ENCODE measurements at regions not wholly inside any gene's neighbourhood (a gene's known extent, or its start where the extent isn't known, plus 50 kb on each side); places are given as distances from the start of the nearest gene placed in this dataset.
"Not testable (repeated sequence)": the region's sequence is repeated elsewhere in the genome, so short reads cannot be mapped to it uniquely, and the experiment has no call there.

GRCh38 chr15:92724144-92724543 lies 68.6 kb upstream of the FAM174B start:
- Histone ChIP-seq H3K27me3 (replicated peaks) (no peaks in the 10 kb centered on the region), H3K4me3 (ENCODE audit: low read depth, low read length) (no peak overlapping the region), H3K27ac (no peak overlapping the region), H3K36me3 (replicated peaks) (no peaks in the 10 kb centered on the region)
- in situ Hi-C loops (cut with HindIII; ENCODE audit: low pct_ligation_motif_present, low sequenced_read_pairs) = no loop called here
- no peak for DNase-seq
- TF ChIP-seq CTCF (IDR thresholded peaks at IDR 0.05; ENCODE audit: low read depth, low read length, missing control alignments) = no peak

GRCh38 chr15:92725171-92725570 lies 69.6 kb upstream of the FAM174B start:
- no peak for TF ChIP-seq CTCF (IDR thresholded peaks at IDR 0.05; ENCODE audit: low read depth, low read length, missing control alignments)
- Histone ChIP-seq H3K27me3 (replicated peaks) (no peaks in the 10 kb centered on the region), H3K36me3 (replicated peaks) (no peaks in the 10 kb centered on the region), H3K27ac (no peak overlapping the region), H3K4me3 (ENCODE audit: low read depth, low read length) (no peak overlapping the region)
- in situ Hi-C loops (cut with HindIII; ENCODE audit: low pct_ligation_motif_present, low sequenced_read_pairs) = no loop called here
- DNase-seq = no peak

GRCh38 chr15:92728266-92728665 lies 72.7 kb upstream of the FAM174B start:
- in situ Hi-C loops (cut with HindIII; ENCODE audit: low pct_ligation_motif_present, low sequenced_read_pairs) = no loop called here
- Histone ChIP-seq H3K4me3 (ENCODE audit: low read depth, low read length) (no peak overlapping the region), H3K36me3 (replicated peaks) (no peaks in the 10 kb centered on the region), H3K27ac (no peak overlapping the region), H3K27me3 (replicated peaks) (no peaks in the 10 kb centered on the region)
- DNase-seq = no peak
- TF ChIP-seq CTCF (IDR thresholded peaks at IDR 0.05; ENCODE audit: low read depth, low read length, missing control alignments) = no peak

- TF ChIP-seq CTCF (IDR thresholded peaks at IDR 0.05; ENCODE audit: low read depth, low read length, missing control alignments) = no peak
- Histone ChIP-seq H3K36me3 (replicated peaks) (no peaks in the 10 kb centered on the region), H3K27ac (no peak overlapping the region), H3K27me3 (replicated peaks) (no peaks in the 10 kb centered on the region), H3K4me3 (ENCODE audit: low read depth, low read length) (peak overlapping the region; percentile 49)
- in situ Hi-C loops (cut with HindIII; ENCODE audit: low pct_ligation_motif_present, low sequenced_read_pairs) = no loop called here
- no peak for DNase-seq
Observed at GRCh38 chr15:92733090-92733933, 77.7 kb upstream of the FAM174B start.

- Histone ChIP-seq H3K4me3 (ENCODE audit: low read depth, low read length) (peak overlapping the region; percentile 49), H3K27me3 (replicated peaks) (no peaks in the 10 kb centered on the region), H3K27ac (no peak overlapping the region), H3K36me3 (replicated peaks) (no peaks in the 10 kb centered on the region)
- DNase-seq = no peak
- TF ChIP-seq CTCF (IDR thresholded peaks at IDR 0.05; ENCODE audit: low read depth, low read length, missing control alignments) = no peak
- in situ Hi-C loops (cut with HindIII; ENCODE audit: low pct_ligation_motif_present, low sequenced_read_pairs) = no loop called here
Observed at GRCh38 chr15:92733934-92734521, 78.5 kb upstream of the FAM174B start.

GRCh38 chr15:92739246-92739645 lies 83.7 kb upstream of the FAM174B start:
- DNase-seq; H3K27ac ChIP-seq; H3K27me3 ChIP-seq (replicated peaks); in situ Hi-C loops (cut with HindIII; ENCODE audit: low pct_ligation_motif_present, low sequenced_read_pairs); H3K4me3 ChIP-seq (ENCODE audit: low read depth, low read length); H3K36me3 ChIP-seq (replicated peaks): not testable (repeated sequence)

All from brain microvascular endothelial cell (primary cell).